SIG-M5 treated with dmso at 0.1 percent for 504 hours (cell line): ENCODE measurements at regions not wholly inside any gene's neighbourhood (a gene's known extent, or its start where the extent isn't known, plus 50 kb on each side); places are given as distances from the start of the nearest gene placed in this dataset.

Experiments used
- DNase-seq: peaks from one replicate; lab custom pipeline; 2025; ENCODE audit not compliant: unreplicated experiment; lab: John Stamatoyannopoulos, UW

DNA sequence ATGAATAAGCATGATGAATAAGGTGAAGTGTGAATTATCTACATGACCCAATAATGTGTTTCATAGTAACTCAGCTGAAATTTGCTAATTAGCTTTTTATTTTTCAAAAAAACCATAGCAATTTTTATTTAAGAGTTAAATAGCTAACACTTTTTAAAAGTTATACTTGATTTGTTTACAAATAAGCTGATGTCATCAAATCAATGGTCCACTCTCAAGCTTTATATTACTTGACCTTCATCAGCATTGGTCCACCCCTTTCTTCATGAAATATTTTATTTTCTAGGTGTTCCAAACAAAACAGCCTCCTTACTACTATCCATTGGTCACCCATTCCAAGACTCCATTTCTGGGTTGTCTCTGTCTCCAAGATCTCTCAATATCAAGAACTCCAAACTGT lies 649.0 kb upstream of the TENM3 start:
- no peak for DNase-seq

DNA sequence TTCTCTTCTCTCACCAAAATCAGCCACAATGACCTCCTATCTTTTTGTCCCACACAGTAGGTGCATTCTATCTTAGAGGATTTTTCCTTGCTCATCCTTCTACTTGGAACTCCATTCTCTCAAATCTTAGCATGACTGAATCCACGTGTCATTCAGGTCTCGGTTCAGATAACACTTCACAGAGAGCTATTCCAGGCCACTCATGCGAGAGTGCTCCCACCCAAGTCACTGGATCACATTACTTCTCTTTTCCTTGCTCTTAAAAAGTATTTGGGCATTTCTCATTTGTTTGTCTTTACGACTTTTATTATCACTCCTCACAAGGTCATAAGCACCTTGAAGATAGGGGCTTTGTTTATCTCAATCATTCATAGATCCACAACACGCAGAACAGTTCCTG lies 647.5 kb upstream of the TENM3 start:
- no peak for DNase-seq

DNA sequence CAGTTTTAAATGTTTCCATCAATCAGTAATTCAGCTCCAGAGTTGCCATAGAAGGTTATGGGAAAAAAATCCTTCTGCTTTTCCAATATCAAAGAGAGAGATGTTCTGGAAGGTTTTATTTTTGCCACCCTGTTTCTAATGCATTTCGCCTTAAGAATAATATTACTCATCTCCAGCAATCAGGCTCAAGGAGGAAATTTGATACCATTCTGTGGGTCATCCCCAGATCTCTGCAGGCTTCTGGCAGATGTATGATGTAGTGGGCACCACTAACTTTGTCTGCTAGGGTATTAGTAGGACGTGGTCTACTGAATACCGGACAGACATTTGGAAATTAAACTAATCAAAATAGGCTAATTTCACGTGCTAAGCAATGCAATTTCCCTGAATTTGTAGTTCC lies 645.4 kb upstream of the TENM3 start:
- DNase-seq, result no peak

DNA sequence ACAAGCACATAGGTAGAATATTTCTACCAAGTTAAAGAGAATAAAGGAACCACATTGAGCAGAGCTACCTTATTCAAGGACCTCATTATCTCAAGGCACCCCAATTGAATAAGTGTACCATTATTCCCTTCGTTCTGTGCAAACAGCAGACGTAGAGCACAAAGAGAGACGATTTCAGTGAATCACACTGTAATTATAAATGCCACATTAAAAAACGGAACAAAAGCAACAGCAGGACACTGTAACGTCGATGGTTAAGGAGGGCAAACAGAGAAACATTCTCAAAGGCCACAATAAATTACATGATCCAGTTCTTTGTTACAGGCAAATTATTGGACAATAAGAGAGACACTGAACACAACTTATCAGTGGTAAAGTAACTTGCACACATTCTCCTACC lies 644.1 kb upstream of the TENM3 start:
- DNase-seq, result no peak

DNA sequence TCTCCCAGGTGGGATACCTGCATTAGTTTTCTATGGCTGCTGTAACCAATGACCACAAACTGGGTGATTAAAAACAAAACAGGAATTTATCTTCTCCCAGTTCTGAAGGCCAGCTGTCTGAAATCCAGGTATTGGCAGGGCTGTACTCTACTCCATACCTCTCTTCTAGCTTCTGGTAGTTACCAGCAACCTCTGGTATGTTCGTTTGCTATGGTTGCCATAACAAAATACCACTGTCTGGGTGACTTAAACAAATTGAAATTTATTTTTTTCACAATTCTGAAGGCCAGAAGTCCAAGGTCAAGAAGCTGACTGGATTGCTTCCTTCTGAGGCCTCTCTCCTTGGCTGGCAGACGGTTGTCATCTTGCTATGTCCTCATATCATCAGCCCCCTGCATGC lies 642.1 kb upstream of the TENM3 start:
- no peak for DNase-seq

DNA sequence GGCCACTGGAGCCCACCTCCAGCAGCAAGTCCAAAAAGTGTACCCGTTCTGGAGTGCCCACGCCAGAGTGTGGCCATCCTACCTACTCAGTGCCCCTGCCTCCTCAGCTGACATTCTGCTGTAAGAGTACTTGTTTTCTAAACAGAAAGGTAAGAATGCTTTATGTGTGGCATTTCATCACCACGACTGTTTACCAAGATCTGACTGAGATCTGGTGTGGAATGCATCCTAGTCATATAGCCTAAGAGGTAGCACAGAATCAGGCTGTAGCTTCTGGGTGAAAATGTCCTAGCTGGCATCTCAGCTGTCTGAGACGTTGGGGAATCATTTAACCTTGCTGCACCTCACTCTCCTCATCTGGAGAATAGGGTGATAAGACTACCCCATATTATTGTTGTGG lies 638.7 kb upstream of the TENM3 start:
- DNase-seq, result no peak

DNA sequence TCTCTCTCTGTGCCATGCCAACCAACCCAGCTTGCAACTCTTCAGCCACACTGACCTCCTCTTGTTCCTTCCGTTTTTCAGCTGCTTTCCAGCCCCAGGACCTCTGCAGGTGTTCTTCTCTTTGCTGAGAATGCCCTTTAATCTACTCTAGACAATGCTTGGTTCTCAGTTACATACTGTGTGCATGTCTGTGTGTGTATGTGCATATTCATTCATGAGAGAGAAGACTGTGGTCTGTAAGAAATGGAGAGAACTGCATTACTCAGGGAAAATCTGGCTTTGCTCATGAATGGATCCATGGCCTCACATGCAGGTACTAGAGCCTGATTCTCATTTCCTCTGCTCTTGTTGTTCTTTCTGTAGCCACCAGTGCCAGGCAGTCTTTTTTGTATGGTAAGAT lies 636.9 kb upstream of the TENM3 start:
- no peak for DNase-seq

DNA sequence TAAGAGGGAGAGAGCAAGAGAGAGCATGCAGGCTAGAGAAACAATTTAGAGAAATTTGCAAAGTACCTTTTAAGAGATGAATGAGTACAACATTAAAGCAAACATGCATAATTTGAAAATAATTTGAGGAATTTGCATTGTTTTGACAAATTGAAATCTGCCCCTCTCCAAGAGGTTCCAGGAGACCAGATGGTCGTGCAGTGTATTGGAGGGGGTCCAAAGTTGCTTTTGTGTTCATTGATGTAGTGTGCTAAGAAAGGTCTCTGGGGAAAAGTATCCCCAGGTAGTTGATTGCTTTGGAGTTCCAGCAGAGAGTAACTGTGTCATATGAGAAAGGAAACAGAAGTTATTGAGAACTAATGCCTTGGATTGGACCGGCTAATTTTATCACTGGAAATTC lies 635.0 kb upstream of the TENM3 start:
- no peak for DNase-seq

DNA sequence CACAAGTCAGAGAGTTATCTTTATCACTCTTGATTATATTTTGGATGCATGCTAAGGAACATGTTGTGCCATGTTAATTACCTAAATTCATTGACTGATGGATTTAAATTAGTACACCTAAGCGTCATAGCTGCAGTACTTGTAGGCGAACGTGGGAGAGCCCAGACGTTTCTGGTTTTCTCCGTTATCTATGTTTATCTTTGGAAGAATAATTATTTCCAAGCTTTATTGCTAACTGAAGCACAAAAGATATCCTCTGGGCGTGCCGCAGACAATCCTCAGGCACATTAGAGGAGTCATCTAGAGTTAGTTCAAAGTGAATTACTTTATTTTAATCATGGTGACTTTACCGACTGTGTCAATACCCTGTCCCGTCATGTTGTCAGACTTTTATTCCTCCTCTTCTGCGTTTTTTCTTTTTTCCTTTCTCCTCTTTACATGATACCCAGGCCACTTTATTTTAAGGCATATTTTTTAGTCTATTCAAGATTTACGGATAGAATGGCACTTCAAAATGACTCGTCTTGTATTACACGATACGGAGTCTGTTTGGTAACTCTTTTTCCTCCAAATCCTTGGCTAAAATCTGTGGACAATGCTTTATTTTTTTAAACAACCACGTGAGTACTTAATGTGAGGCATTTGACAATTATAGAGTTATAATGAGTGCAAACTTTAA lies 632.0 kb upstream of the TENM3 start:
- no peak for DNase-seq

DNA sequence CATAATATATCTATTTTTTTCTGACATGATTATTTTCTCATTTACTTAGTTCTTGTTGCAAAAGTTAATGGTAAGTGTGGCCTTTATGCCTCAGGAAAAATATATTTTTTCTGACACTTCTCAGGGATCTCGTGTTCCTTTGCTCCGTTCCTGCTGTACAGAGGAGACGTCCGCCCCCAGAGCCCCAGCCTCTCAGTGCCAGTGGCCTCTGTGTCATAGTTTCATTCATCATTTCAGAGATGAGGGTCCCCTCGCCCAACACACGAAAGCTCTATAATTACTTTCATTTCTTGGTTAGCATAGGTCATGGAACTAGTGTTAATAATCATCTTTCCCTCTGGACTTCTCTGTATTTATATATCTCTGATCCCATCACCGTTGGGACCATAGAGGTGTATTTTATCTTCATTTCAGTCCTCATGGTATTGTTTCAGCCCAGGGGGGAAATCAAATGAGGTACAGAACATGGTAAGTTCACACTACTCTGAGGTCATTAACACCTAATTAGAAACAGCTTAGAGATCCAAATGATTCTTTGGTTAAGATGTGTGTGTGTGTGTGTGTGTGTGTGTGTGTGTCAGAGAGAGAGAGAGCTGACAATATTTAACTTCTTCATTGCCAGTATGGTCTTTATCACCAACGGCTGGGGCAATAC lies 631.1 kb upstream of the TENM3 start:
- no peak for DNase-seq

DNA sequence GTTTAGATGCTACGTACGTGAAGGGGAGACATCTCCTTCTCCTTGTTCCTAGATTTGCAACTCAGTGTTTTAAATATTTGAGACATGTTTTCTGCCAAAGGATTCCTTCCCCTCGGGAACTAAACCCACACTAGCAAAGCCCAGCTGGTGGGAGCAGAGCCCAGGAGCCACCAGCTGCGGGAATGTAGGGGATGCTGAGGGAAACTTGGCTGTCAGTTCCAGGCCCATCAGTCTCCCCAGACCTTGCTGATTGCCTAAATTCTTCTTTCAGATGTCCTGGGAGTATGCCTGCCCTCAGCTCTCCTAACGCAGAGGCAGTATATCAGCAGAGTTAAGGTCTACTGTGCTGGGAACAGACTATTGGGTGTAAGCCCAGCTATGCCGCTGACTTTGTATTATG lies 630.0 kb upstream of the TENM3 start:
- DNase-seq, result no peak

DNA sequence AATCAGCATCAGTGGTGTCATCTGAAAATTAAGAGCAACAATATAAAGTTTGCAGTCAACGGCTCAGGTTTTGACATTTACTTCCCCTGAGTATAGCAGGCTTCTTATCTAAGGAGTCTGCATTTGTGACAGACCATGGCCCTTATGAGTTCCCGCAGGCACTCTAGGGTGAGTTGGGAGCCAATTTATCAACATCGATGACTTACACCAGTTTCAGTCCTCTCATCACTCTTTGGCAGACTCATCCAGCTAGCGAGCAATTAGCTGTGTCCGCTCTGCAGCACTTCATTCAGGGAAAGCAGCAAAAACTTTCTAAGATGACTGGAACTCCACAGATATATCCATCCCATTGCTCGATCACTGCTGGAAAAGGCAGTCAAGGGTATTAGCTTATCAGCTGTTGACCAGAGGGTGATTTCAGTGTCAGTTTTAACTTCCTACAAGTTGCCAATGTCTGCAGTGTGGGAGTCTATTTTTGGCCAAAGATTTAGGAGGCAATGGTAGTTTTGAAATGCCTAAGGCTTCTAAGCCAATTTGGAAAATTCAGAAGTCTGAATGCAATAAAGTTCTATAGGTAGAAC lies 625.1 kb upstream of the TENM3 start:
- no peak for DNase-seq

DNA sequence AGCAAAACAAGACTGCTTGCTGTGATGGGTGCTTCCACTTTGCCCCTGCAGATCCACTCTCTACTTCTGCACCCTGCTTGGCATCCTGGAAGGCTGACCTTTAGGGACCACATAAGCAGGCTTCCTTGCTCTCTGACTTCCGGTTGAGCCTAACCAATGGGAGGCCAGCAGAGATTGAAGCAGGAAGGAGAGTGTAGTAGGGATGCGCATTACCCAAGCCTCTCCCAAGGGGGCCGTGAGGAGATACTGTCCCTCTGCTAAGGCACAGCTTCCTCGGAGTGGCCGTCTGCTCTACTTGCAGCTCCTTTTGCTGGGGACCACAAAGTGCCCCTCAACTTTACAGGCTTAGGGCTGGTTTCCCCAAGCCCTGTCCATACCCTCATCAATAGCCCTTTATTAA lies 624.3 kb upstream of the TENM3 start:
- no peak for DNase-seq

DNA sequence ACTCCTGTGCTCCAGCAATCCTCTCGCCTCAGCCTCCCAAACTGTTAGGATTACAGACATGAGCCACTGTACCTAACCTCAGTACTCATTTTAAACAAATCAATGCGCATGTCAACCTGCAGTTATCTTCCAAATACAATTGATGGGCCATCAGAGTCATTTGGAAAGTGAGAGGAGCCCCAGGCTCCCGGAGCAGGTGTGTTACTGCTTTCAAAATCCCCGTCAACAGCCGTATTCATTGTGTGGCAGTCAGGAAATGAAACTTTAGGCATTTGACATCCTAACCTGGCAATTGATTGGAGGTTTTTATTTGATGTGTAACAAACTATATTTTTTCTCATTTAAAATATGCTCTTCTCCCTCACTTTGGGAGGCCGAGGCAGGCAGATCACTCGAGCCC lies 623.6 kb upstream of the TENM3 start:
- no peak for DNase-seq

DNA sequence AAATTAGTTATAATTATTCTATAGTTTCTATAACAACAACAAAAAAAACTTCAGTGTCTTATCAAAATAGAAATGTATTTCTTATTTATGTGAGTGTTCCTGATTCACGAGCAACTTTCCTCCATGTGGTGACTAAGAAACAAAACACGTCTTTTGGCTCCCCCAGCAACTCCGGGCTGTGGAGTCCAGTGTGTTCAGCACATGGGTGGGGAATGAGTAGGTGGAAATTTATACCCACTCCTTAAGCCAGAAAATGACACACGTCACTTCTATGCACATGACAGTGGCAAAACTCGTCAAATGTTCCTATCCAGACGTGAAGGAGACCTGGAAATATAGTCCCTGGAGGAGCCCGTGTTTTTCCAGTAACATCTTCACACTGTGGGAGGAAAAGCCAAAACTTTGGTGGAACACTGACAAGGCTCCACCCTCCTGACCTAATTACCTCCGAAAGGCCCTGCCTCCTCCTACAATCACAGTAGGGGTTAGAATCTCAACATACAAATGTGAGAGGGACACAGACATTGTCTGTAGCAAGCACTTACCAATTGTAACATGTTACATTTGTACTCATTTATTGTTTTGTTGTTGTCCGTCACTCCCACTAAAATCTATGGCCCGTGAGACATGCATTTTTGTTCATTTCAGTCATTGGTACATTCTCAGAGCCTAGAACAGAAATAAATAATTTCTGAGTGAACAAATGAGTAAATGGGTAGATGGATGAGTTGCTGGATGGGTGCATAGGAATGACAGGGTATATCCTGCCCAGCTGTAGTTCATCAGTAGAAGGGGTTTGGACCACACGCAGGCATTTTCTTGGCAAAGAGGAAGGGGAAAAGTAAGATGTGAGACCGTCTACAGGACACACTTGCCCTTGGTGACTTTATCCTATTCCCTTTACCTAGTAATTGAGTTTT lies 605.8 kb upstream of the TENM3 start:
- no peak for DNase-seq

DNA sequence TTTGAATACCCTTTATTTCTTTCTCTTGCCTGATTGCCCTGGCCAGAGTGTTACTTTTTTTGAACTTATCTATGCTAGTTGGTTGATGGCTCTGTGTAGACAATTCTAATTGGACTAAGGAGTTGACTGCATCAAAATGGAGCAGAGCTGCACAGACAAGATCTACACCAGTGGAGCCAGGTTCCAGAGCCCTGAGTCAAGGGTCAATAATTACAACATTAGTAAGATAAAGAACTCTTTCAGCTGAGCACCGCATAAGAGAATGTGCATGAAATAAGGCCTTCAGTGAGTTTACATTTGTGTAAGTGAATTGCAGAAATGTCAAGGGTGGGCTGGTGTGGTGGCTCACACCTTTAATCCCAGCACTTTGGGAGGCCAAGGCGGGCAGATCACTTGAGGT lies 599.7 kb upstream of the TENM3 start:
- no peak for DNase-seq

DNA sequence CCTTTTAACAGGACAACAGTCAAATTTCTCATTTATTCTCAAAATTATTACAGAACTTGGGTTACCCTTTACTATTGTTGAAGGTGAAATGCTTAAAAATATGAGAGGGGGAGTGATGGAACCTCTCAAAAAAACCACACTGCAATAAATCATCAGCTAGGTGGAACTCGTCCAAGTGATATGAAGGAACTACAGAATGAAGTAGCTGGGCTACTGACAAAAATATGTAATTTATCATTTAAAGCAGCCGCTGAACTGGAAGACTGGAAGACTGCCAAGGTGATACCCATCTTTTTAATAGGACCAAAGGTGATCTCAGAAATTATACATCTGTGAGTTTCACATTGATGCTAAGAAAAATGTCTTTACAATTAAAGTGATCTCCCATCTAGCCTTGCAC lies 597.7 kb upstream of the TENM3 start:
- DNase-seq, result no peak

DNA sequence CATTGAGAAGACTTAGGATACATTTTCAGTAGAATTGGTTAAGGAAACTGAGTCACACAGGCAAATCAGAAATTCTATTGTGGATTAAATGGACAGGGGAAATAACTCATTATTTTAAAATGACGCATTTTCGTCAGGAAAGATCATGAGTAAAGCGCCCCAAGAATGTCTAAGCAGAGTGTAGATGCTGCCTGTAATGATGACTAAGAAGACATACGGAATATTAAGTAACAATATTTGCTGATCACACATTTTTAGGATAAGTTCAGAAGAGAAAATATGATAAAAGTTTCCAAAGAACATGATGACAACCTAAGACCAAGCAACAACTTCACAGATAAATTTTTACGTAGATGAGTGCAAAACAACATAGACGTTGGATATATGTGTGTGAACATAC lies 596.3 kb upstream of the TENM3 start:
- no peak for DNase-seq

DNA sequence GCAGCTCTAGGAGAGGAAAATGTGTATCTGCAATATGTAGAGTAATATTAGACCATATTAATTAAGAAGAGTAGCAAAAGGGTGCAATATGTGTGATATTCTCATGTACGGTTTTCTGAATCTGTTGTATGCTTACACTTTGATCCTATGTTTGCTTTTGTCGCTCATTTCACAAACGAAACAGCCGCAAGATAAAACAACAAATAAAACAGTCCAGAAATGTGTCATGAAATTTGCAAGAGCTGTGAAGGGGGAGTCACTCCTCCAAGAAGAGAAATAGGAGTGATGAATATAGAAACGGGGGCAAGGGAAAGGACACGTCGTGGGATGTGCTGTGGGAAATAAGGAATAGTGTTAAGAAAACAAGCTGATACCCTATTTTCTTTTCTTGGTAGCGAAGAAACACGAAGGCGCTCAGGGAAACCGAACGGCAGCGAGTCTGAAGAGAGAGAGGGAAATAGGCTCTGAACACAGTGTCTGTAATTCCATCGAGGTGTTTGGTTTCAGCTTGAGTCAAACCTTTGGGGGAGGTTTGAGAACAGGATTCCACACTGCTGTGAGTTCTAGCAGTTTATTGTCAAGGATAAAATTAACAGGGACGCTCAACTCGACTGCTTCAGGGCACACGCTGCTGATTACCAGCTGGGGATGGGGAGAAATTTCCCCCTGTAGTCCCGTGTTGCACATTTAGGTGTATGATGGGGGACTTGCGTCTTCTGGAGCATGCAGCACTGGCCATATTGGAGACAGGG lies 595.6 kb upstream of the TENM3 start:
- DNase-seq, result no peak

DNA sequence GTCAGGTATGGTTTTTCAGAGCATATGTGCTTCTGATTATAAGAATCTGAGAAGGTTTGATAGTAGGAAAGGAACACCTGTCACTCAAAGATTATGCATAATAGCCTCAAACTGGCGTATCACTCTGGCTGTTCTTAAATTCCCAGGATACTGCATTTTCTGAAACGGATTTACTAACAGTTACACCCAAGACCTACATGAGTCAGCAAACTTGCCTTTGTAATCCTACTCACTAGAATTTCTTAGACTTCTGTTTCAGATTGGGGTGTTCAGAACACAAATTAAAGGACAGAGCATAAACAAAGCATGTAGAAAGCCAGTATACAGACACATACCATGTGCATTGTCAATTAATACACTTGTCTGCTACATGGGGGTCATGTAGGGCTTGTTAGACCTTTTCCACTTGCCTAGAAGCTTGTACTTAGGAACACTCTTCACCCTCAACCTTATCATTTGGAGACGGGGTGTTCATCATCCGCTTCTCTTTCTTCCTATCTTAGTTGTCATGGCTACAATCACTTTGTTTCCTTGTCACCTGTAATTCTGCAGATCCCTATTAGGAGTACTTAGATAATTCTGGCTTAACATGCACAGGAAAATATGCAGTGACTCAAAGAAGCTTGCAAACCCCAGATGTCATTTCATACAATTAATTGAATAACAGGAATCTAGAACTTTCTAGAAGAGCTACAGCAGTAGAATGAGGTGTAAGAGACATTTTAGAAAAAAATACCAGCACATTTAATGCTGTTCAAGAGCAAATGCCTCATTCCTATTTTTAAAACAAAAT lies 593.0 kb upstream of the TENM3 start:
- no peak for DNase-seq
